Gastrocnemius medialis (tissue), 4 donors: ENCODE measurements at regions not wholly inside any gene's neighbourhood (a gene's known extent, or its start where the extent isn't known, plus 50 kb on each side); places are given as distances from the start of the nearest gene placed in this dataset.

Source experiments
- ATAC-seq, 2 donors: fragments of 150-250 bp; one replicate each; pipeline ENCODE4 v1.9.1; 2016
- DNase-seq, 2 donors: peaks; one replicate each; pipeline ENCODE4 v3.0.0-alpha.2; 2019
- H3K27ac ChIP-seq, 4 donors: fragments of 200-600 bp; sonication (generic); 1 replicate in 1 of 4; 2 replicates in 3 of 4; pipeline ENCODE4 v1.5.1; 2016 to 2018; ENCODE audit warnings: mild to moderate bottlenecking in 2 of 4, moderate library complexity in 1 of 4
- H3K27me3 ChIP-seq, 3 donors: fragments of 200-600 bp; sonication (generic) in 2 of 3; 1 replicate in 1 of 3; 2 replicates in 2 of 3; pipeline versions ENCODE4 v1.5.1 to v1.6.0; 2016 to 2019; ENCODE audit warnings: mild to moderate bottlenecking in 1 of 3, moderate library complexity in 1 of 3
- H3K36me3 ChIP-seq, 2 donors: fragments of 200-600 bp; sonication (generic) in 1 of 2; one replicate each; pipeline ENCODE4 v1.5.1; 2017 to 2018
- H3K4me1 ChIP-seq, 2 donors: fragments of 200-600 bp; sonication (generic) in 1 of 2; one replicate each; pipeline ENCODE4 v1.5.1; 2016 to 2017; ENCODE audit warnings: mild to moderate bottlenecking in 2 of 2
- H3K4me3 ChIP-seq, 4 donors: fragments of 200-600 bp; sonication (generic) in 3 of 4; 1 replicate in 1 of 4; 2 replicates in 3 of 4; pipeline ENCODE4 v1.5.1; 2016 to 2019; ENCODE audit warnings: mild to moderate bottlenecking in 2 of 4
- H3K9me3 ChIP-seq, 3 donors: fragments of 200-600 bp; sonication (generic) in 2 of 3; 1 replicate in 1 of 3; 2 replicates in 2 of 3; pipeline ENCODE4 v1.5.1; 2016 to 2019
- POLR2A ChIP-seq, 2 donors: fragments of 450-650 bp; IDR thresholded peaks; one replicate each; pipeline ENCODE4 v1.6.1; 2017; ENCODE audit warnings: antibody characterized with exemption in 2 of 2, mild to moderate bottlenecking in 2 of 2, moderate library complexity in 2 of 2
- in situ Hi-C, 4 donors: fragments of 200-750 bp; cut with MboI; loops; one replicate each; pipeline versions ENCODE4 v1.15.0 to v1.8.0; 2017; ENCODE audit warnings: low sequenced_read_pairs in 4 of 4
- intact Hi-C: fragments of 100-400 bp; cut with DNase I; formaldehyde crosslinking; loops from one replicate; pipeline ENCODE4 v1.15.1; 2023; ENCODE audit warnings: low total_unique reads
- TF ChIP-seq, protein P1 (sequence below), 5 experiments: fragments of 450-650 bp in 3 of 5; fragments of 200-600 bp in 2 of 5; sonication (generic) in 2 of 5; IDR thresholded peaks in 4 of 5; conservative IDR thresholded peaks in 1 of 5; 1 replicate in 4 of 5; 2 replicates in 1 of 5; pipeline ENCODE4 v1.5.1; 2016 to 2019; ENCODE audit warnings: antibody characterized with exemption in 5 of 5, mild to moderate bottlenecking in 3 of 5, moderate library complexity in 3 of 5

- H3K4me3 ChIP-seq: no peak overlapping the region
Measured at GRCh38 chrX:45669715-45670340, 469.2 kb upstream of the DIPK2B start.

DNA sequence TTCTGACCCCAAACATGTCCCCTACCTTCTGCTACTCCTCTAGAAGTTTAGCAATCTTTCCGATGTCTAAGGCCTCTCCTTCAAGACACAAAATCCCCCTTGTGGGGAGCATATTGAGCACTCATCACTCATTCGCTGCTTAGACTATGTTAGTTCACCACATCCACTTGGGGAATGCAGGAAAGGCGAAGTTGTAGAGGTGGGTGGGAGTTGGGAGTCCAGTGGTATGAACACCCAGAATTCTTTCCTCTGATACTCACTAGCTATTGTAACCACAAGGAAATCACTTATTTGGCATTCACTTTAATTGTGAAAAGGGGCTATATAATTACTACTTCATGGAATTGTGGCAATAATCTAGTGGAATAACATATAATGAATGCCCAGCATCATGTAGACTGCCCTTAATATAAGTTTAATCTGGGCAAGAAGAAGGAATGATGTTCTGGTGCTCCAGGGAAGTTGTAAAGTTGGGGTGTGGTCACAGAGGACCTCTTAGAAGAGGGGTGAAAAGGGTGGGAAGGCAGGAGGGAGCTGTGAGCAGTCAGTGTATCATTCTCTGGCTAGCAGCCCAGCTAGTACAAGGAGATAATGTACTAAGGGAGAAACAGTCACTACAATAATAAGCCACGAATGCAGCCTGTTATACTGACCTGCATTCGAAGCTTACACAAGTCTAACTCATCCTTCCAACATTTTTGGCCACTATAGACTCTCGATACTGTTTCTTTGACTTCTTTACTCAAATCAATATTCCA lies 468.2 kb upstream of the DIPK2B start:
- in situ Hi-C loops (loop anchor here in 1 of 4 donors (25.0 kb wide), 1 partner anchor 107 kb away; no protein-coding TSS in a partner anchor), intact Hi-C loops (no loop called here)
- H3K4me3 ChIP-seq: no peak overlapping the region
- TF ChIP-seq POLR2A (IDR thresholded peaks at IDR 0.05): no peak
- TF ChIP-seq, protein P1, sequence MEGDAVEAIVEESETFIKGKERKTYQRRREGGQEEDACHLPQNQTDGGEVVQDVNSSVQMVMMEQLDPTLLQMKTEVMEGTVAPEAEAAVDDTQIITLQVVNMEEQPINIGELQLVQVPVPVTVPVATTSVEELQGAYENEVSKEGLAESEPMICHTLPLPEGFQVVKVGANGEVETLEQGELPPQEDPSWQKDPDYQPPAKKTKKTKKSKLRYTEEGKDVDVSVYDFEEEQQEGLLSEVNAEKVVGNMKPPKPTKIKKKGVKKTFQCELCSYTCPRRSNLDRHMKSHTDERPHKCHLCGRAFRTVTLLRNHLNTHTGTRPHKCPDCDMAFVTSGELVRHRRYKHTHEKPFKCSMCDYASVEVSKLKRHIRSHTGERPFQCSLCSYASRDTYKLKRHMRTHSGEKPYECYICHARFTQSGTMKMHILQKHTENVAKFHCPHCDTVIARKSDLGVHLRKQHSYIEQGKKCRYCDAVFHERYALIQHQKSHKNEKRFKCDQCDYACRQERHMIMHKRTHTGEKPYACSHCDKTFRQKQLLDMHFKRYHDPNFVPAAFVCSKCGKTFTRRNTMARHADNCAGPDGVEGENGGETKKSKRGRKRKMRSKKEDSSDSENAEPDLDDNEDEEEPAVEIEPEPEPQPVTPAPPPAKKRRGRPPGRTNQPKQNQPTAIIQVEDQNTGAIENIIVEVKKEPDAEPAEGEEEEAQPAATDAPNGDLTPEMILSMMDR (IDR thresholded peaks at IDR 0.05 in 4 of 5, conservative IDR thresholded peaks at IDR 0.05 in 1 of 5): no peak
- ATAC-seq: no peak
- no peaks in the 10 kb centered on the region for H3K9me3 ChIP-seq
- H3K4me1 ChIP-seq: no peaks in the 10 kb centered on the region
- no peak for DNase-seq
- no peaks in the 10 kb centered on the region for H3K36me3 ChIP-seq
- H3K27me3 ChIP-seq: no peaks in the 10 kb centered on the region
- no peak overlapping the region for H3K27ac ChIP-seq

More at GRCh38 chrX:45669715-45670340, 469.2 kb upstream of the DIPK2B start:
- Histone ChIP-seq H3K36me3 (no peaks in the 10 kb centered on the region), H3K4me1 (no peaks in the 10 kb centered on the region), H3K9me3 (no peaks in the 10 kb centered on the region), H3K27ac (no peak overlapping the region), H3K27me3 (no peaks in the 10 kb centered on the region)
- TF ChIP-seq, protein P1 (IDR thresholded peaks at IDR 0.05 in 4 of 5, conservative IDR thresholded peaks at IDR 0.05 in 1 of 5): no peak
- no peak for TF ChIP-seq POLR2A (IDR thresholded peaks at IDR 0.05)
- intact Hi-C loops: no loop called here
- in situ Hi-C loops: loop anchor here in 1 of 4 donors (25.0 kb wide), 1 partner anchor 108 kb away; no protein-coding TSS in a partner anchor
- ATAC-seq (no peak), DNase-seq (no peak)

DNA sequence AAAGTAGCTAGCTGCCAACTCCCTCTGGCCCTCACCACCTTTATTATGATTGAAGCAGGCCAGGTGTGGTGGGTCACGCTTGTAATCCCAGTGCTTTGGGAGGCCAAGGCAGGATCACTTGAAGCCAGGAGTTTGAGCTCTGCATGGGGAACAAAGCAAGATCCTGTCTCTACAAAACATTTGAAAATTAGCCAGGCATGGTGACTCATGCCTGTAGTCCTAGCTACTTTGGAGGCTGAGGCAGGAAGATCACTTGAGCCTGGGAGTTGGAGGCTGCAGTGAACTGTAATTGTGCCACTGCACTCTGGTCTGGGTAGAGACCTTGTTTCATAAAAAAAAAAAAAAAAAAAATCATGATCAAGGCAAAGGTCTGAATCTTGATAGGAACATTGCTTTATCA lies 467.0 kb upstream of the DIPK2B start:
- intact Hi-C loops: no loop called here
- TF ChIP-seq, protein P1 (IDR thresholded peaks at IDR 0.05 in 4 of 5, conservative IDR thresholded peaks at IDR 0.05 in 1 of 5): no peak
- no peak for TF ChIP-seq POLR2A (IDR thresholded peaks at IDR 0.05)
- ATAC-seq: no peak
- DNase-seq: no peak
- Histone ChIP-seq H3K4me3 (no peak overlapping the region), H3K27ac (no peak overlapping the region), H3K27me3 (no peaks in the 10 kb centered on the region), H3K4me1 (no peaks in the 10 kb centered on the region), H3K9me3 (no peaks in the 10 kb centered on the region), H3K36me3 (no peaks in the 10 kb centered on the region)
- in situ Hi-C loops: loop anchor here in 1 of 4 donors (25.0 kb wide), 1 partner anchor 105 kb away; no protein-coding TSS in a partner anchor

- H3K27ac ChIP-seq: no peak overlapping the region
- no peaks in the 10 kb centered on the region for H3K9me3 ChIP-seq
- intact Hi-C loops (no loop called here), in situ Hi-C loops (loop anchor here in 1 of 4 donors (25.0 kb wide), 1 partner anchor 103 kb away; no protein-coding TSS in a partner anchor)
- H3K4me1 ChIP-seq: no peaks in the 10 kb centered on the region
- DNase-seq (no peak), ATAC-seq (no peak)
- H3K36me3 ChIP-seq: no peaks in the 10 kb centered on the region
- H3K27me3 ChIP-seq: no peaks in the 10 kb centered on the region
- no peak overlapping the region for H3K4me3 ChIP-seq
- TF ChIP-seq, protein P1 (IDR thresholded peaks at IDR 0.05 in 4 of 5, conservative IDR thresholded peaks at IDR 0.05 in 1 of 5): no peak
- TF ChIP-seq POLR2A (IDR thresholded peaks at IDR 0.05): no peak
Measured at GRCh38 chrX:45664727-45665290, 464.1 kb upstream of the DIPK2B start.
